Neural cell (in vitro differentiated cells): ENCODE measurements at regions not wholly inside any gene's neighbourhood (a gene's known extent, or its start where the extent isn't known, plus 50 kb on each side); places are given as distances from the start of the nearest gene placed in this dataset.
"Not testable (repeated sequence)": the region's sequence is repeated elsewhere in the genome, so short reads cannot be mapped to it uniquely, and the experiment has no call there.

Source experiments
- H2AFZ ChIP-seq: fragments of 200-600, 300-800 bp; sonication (generic), shearing (Covaris generic); 2 replicates; pipeline ENCODE4 v1.6.0; 2014; ENCODE audit warnings: low read depth, mild to moderate bottlenecking, antibody characterized with exemption, low read length, moderate library complexity
- H3F3A ChIP-seq: fragments of 200-600 bp; shearing (Covaris generic); 2 replicates; pipeline ENCODE4 v1.6.1; 2016; ENCODE audit warnings: mild to moderate bottlenecking, moderate library complexity, mixed read lengths, antibody characterized with exemption, low read length; ENCODE audit not compliant: insufficient read depth, poor library complexity, severe bottlenecking
- H3K27ac ChIP-seq: fragments of 200-600, 300-800 bp; sonication (generic), shearing (Covaris generic); 2 replicates; pipeline ENCODE4 v1.5.1; 2014; ENCODE audit warnings: mild to moderate bottlenecking, low read length, moderate library complexity
- H3K27me3 ChIP-seq: fragments of 300-800, 200-600 bp; sonication (generic), shearing (Covaris generic); 2 replicates; pipeline ENCODE4 v1.6.0; 2014; ENCODE audit warnings: mild to moderate bottlenecking, low read depth, low read length, moderate library complexity; ENCODE audit not compliant: insufficient read depth
- H3K36me3 ChIP-seq: fragments of 300-800, 200-600 bp; sonication (generic), shearing (Covaris generic); 2 replicates; pipeline ENCODE4 v1.5.1; 2014; ENCODE audit warnings: mild to moderate bottlenecking, antibody characterized with exemption, low read length, moderate library complexity; ENCODE audit not compliant: insufficient read depth
- H3K4me2 ChIP-seq: fragments of 300-800, 200-600 bp; sonication (generic), shearing (Covaris generic); 2 replicates; pipeline ENCODE4 v1.6.0; 2014; ENCODE audit warnings: mild to moderate bottlenecking, low read length
- H3K4me3 ChIP-seq: fragments of 300-800, 200-600 bp; sonication (generic), shearing (Covaris generic); 2 replicates; pipeline ENCODE4 v1.5.1; 2014; ENCODE audit warnings: mild to moderate bottlenecking, low read length, moderate library complexity
- H3K79me2 ChIP-seq: fragments of 200-600 bp; shearing (Covaris generic); replicated peaks from 2 replicates; pipeline ENCODE4 v1.6.0; 2014; ENCODE audit warnings: mild to moderate bottlenecking, low read length, moderate library complexity; ENCODE audit not compliant: insufficient read depth
- H3K9ac ChIP-seq: fragments of 300-800, 200-600 bp; sonication (generic), shearing (Covaris generic); 2 replicates; pipeline ENCODE4 v1.6.1; 2016; ENCODE audit warnings: mild to moderate bottlenecking, low read length, mixed read lengths
- H3K9me2 ChIP-seq: fragments of 200-600 bp; shearing (Covaris generic); 2 replicates; pipeline ENCODE4 v1.6.1; 2016; ENCODE audit warnings: mild to moderate bottlenecking, low read length, mixed read lengths; ENCODE audit not compliant: insufficient read depth
- H3K9me3 ChIP-seq: fragments of 200-600, 300-800 bp; sonication (generic), shearing (Covaris generic); 2 replicates; pipeline ENCODE4 v1.6.1; 2016; ENCODE audit warnings: mild to moderate bottlenecking, mixed run types, low read length, moderate library complexity, mixed read lengths
- H4K20me1 ChIP-seq: fragments of 200-600 bp; shearing (Covaris generic); 2 replicates; pipeline ENCODE4 v1.6.1; 2016; ENCODE audit warnings: mild to moderate bottlenecking, mixed run types; ENCODE audit not compliant: insufficient read depth
- EP300 ChIP-seq: fragments of 450-650 bp; conservative IDR thresholded peaks from 2 replicates; pipeline ENCODE4 v1.6.1; 2014; ENCODE audit warnings: antibody characterized with exemption, mild to moderate bottlenecking, moderate library complexity; ENCODE audit not compliant: poor library complexity, severe bottlenecking
- EZH2 ChIP-seq: fragments of 200-600, 300-800 bp; shearing (Covaris generic), sonication (generic); IDR thresholded peaks from 2 replicates; pipeline ENCODE4 v1.6.1; 2014; ENCODE audit warnings: antibody characterized with exemption, low read length, borderline replicate concordance, mild to moderate bottlenecking; ENCODE audit not compliant: insufficient read depth, poor library complexity, severe bottlenecking
- MXI1 ChIP-seq: fragments of 450-650 bp; conservative IDR thresholded peaks from 2 replicates; pipeline ENCODE4 v1.6.1; 2014; ENCODE audit warnings: antibody characterized with exemption, mild to moderate bottlenecking; ENCODE audit not compliant: poor library complexity, severe bottlenecking
- POLR2AphosphoS5 ChIP-seq: IDR thresholded peaks from 2 replicates; pipeline ENCODE4 v1.6.1; 2012
- RAD21 ChIP-seq: fragments of 450-650 bp; conservative IDR thresholded peaks from 2 replicates; pipeline ENCODE4 v1.6.1; 2014; ENCODE audit warnings: antibody characterized with exemption, mild to moderate bottlenecking, moderate library complexity
- SMC3 ChIP-seq: fragments of 450-650 bp; conservative IDR thresholded peaks from 2 replicates; pipeline ENCODE4 v1.6.1; 2014; ENCODE audit warnings: antibody characterized with exemption, mild to moderate bottlenecking, moderate library complexity; ENCODE audit not compliant: poor library complexity
- TAF1 ChIP-seq: IDR thresholded peaks from 2 replicates; pipeline ENCODE4 v1.6.1; 2012; ENCODE audit warnings: low read depth
- TF ChIP-seq, protein P1 (sequence below): fragments of 450-650 bp; IDR thresholded peaks from 2 replicates; pipeline ENCODE4 v1.5.1; 2014; ENCODE audit warnings: antibody characterized with exemption, mild to moderate bottlenecking, moderate library complexity; ENCODE audit not compliant: poor library complexity, severe bottlenecking
- TF ChIP-seq, protein P2 (sequence below): IDR thresholded peaks from 2 replicates; pipeline ENCODE4 v1.6.1; 2012; ENCODE audit warnings: borderline replicate concordance

DNA sequence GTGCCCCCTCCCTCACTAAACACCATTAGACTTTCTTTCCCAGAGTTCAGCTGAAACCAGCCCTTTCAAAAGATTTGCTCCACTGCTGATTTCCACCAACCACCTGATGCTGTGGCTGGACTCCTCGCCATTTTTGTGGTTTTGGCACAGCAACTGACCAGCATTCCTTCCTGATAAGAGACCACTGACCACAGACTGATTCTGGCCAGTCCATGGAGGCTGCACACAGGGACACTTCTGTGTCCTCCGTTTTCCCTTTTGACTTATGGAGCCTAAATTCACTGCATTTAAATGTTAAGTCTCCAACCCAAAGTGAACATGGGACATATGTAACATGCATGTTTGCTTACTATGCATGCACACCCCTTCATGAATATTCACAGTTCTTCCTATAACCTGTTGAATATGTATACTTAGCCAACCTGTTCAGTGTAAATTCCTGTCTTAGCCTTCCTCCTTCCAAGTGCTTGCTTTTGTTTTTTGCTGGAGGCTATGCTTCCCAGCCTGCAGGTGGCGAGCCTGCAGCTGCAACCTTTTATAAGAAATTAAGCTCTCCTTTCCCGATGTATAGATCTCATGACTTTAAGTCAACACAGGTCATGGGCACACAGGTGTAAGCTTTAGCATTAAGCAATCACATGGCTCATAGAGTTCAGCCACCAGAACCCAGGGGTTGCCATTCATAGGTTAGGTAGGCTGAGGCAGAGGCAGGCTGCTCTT lies 78.7 kb downstream of the ACTL7B start:
- Histone ChIP-seq H2AFZ (no peak overlapping the region), H3K9ac (no peak overlapping the region), H3K79me2 (no peaks in the 10 kb centered on the region), H3K4me2 (no peak overlapping the region), H3K4me3 (no peak overlapping the region), H3K27ac (no peak overlapping the region), H3F3A (no peaks in the 10 kb centered on the region), H3K9me2 (no peaks in the 10 kb centered on the region), H3K9me3 (no peaks in the 10 kb centered on the region), H3K27me3 (no peaks in the 10 kb centered on the region), H3K36me3 (no peaks in the 10 kb centered on the region), H4K20me1 (no peaks in the 10 kb centered on the region)
- TF ChIP-seq SMC3 (no peak), TAF1 (no peak), EP300 (no peak), MXI1 (no peak), POLR2AphosphoS5 (no peak)
- TF ChIP-seq, protein P1, sequence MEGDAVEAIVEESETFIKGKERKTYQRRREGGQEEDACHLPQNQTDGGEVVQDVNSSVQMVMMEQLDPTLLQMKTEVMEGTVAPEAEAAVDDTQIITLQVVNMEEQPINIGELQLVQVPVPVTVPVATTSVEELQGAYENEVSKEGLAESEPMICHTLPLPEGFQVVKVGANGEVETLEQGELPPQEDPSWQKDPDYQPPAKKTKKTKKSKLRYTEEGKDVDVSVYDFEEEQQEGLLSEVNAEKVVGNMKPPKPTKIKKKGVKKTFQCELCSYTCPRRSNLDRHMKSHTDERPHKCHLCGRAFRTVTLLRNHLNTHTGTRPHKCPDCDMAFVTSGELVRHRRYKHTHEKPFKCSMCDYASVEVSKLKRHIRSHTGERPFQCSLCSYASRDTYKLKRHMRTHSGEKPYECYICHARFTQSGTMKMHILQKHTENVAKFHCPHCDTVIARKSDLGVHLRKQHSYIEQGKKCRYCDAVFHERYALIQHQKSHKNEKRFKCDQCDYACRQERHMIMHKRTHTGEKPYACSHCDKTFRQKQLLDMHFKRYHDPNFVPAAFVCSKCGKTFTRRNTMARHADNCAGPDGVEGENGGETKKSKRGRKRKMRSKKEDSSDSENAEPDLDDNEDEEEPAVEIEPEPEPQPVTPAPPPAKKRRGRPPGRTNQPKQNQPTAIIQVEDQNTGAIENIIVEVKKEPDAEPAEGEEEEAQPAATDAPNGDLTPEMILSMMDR: no peak

DNA sequence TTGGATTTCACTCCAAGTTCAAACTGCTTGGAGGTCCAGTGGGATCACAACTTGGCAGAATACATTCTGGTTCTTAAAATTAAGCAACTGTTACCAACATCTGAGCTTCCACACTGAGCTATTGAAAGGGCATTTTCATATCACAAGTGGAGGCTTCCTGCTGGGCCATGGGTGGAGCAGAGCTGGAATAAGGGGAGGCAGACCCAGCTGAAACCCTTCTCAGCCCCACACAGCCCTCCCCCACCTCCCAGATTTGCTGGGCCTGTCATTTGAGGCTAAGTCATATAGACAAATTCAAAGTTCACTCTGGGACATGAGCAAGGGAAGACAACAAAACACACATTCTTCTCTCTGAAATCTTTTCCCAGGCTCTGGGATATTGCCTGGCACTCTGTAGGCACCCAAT lies 79.9 kb downstream of the ACTL7B start:
- Histone ChIP-seq H3K9me2 (no peaks in the 10 kb centered on the region), H2AFZ (no peak overlapping the region), H4K20me1 (no peaks in the 10 kb centered on the region), H3K4me3 (no peak overlapping the region), H3F3A (no peaks in the 10 kb centered on the region), H3K9me3 (no peaks in the 10 kb centered on the region), H3K36me3 (no peaks in the 10 kb centered on the region), H3K27ac (no peak overlapping the region), H3K4me2 (no peak overlapping the region), H3K79me2 (no peaks in the 10 kb centered on the region), H3K27me3 (no peaks in the 10 kb centered on the region), H3K9ac (no peak overlapping the region)
- TF ChIP-seq, protein P2, sequence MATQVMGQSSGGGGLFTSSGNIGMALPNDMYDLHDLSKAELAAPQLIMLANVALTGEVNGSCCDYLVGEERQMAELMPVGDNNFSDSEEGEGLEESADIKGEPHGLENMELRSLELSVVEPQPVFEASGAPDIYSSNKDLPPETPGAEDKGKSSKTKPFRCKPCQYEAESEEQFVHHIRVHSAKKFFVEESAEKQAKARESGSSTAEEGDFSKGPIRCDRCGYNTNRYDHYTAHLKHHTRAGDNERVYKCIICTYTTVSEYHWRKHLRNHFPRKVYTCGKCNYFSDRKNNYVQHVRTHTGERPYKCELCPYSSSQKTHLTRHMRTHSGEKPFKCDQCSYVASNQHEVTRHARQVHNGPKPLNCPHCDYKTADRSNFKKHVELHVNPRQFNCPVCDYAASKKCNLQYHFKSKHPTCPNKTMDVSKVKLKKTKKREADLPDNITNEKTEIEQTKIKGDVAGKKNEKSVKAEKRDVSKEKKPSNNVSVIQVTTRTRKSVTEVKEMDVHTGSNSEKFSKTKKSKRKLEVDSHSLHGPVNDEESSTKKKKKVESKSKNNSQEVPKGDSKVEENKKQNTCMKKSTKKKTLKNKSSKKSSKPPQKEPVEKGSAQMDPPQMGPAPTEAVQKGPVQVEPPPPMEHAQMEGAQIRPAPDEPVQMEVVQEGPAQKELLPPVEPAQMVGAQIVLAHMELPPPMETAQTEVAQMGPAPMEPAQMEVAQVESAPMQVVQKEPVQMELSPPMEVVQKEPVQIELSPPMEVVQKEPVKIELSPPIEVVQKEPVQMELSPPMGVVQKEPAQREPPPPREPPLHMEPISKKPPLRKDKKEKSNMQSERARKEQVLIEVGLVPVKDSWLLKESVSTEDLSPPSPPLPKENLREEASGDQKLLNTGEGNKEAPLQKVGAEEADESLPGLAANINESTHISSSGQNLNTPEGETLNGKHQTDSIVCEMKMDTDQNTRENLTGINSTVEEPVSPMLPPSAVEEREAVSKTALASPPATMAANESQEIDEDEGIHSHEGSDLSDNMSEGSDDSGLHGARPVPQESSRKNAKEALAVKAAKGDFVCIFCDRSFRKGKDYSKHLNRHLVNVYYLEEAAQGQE: no peak
- no peak for TF ChIP-seq TAF1
- no peak for TF ChIP-seq EP300
- TF ChIP-seq SMC3: no peak
- no peak for TF ChIP-seq RAD21
- no peak for TF ChIP-seq EZH2
- TF ChIP-seq, protein P1: no peak
- no peak for TF ChIP-seq POLR2AphosphoS5
- TF ChIP-seq MXI1: no peak

DNA sequence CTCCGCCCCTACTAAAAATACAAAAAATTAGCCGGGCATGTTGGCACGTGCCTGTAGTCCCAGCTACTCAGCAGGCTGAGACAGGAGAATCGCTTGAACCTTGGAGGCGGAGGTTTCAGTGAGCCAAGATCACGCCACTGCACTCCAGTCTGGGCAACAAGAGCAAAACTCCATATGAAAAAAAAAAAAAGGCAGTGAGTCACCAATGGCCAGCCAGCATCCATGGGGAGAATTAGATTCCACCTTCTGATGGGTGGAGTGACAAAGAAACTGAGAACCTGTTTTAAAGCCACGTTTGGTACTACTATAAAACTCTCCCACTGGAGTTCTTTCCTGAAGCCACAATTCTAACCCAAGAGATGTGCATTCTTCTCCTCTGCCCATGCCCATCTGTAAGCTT lies 81.7 kb downstream of the ACTL7B start:
- H3K4me3 ChIP-seq, H2AFZ ChIP-seq: not testable (repeated sequence)

More for the DNA sequence above, 81.7 kb downstream of the ACTL7B start:
- H3K4me2 ChIP-seq, H3K9me2 ChIP-seq, H3K36me3 ChIP-seq, H4K20me1 ChIP-seq, H3K9me3 ChIP-seq, H3K9ac ChIP-seq, H3K79me2 ChIP-seq, H3K27ac ChIP-seq, H3K27me3 ChIP-seq, H3F3A ChIP-seq: not testable (repeated sequence)
